ENCODE measurements at regions not wholly inside any gene's neighbourhood (a gene's known extent, or its start where the extent isn't known, plus 50 kb on each side); places are given as distances from the start of the nearest gene placed in this dataset.

DNA sequence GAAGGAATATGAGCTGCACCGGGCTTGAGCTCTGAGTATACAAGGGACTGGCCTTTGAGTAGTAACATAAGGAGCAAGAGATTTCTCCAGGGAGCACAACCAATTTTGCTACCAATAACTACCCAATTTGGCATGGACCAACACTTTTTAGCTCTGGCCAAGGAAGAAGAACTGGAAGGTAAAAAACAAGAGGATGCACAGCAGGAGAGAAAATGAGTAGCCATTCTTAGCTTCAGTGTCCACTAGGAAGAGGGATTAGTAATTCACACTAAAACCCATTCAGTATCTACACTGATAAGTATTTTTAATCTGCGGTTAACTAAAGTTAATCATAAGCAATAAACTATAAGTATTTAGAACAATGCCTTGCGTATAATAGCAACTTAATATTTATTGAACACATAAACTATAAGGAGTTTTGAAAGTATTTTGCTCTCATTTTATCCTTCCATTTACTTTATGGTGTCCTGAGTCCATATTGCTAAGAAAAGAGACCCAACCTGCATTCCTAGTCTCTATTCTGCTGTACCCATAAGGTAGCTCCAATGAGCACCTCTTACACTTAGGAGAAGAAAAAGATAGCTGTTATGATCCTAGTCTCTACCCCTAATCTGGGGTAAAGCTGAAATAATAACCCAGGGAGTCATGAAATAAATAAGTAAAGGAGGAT, 268.9 kb downstream of the IGSF11 start:
- DNase-seq (ENCODE audit: low spot score): no peak
- no peaks in the 10 kb centered on the region for H3K4me1 Mint-ChIP-seq (ENCODE audit: low read depth)
- H3K4me3 Mint-ChIP-seq: no peak overlapping the region
- no peaks in the 10 kb centered on the region for H3K9me3 Mint-ChIP-seq
- intact Hi-C loops (cut with micrococcal nuclease): no loop called here
- no peaks in the 10 kb centered on the region for H3K27me3 Mint-ChIP-seq (ENCODE audit: insufficient read depth)
- H3K27ac Mint-ChIP-seq: no peak overlapping the region
- H3K36me3 Mint-ChIP-seq (ENCODE audit: low read depth): no peaks in the 10 kb centered on the region

DNA sequence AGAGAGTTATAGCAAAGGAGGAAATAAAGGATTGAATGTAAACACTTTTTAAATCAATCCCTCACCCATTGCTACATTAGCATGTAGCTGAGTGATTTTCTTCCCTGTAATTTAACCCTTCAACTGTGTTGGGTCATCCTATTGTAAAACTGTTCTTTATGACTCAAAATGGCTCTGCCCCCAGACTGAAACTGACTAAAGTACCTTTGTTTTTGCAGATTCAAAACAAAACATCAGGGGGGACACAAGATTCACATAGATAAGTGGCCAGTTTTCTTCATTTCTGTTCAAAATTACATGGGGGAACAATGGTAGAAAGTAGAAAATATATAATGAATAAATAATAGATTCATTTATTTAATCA, 268.4 kb downstream of the IGSF11 start:
- Mint-ChIP-seq H3K27me3 (ENCODE audit: insufficient read depth) (no peaks in the 10 kb centered on the region), H3K27ac (no peak overlapping the region), H3K4me3 (no peak overlapping the region), H3K36me3 (ENCODE audit: low read depth) (no peaks in the 10 kb centered on the region), H3K4me1 (ENCODE audit: low read depth) (no peaks in the 10 kb centered on the region), H3K9me3 (no peaks in the 10 kb centered on the region)
- no peak for DNase-seq (ENCODE audit: low spot score)
- intact Hi-C loops (cut with micrococcal nuclease): no loop called here

DNA sequence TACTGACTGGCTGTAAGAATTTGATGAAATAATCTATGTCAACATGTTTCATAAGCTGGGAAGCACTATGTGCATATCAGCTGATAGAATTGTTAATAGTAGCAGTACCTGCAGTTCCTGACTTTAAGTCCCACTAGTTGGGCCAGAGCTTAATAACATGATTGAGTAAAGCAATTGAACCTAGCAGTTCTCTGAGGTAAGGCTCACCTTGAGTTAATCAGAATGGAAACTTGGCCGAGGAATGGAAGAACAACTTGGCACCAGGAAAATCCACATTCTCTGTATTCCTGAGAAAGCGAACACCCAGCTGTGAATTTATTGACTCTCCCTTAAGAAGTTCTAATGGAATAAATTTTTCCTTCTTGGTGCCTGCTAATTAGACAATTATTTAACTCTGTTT, 262.6 kb downstream of the IGSF11 start:
- no peaks in the 10 kb centered on the region for H3K4me1 Mint-ChIP-seq (ENCODE audit: low read depth)
- no peaks in the 10 kb centered on the region for H3K9me3 Mint-ChIP-seq
- no peak overlapping the region for H3K4me3 Mint-ChIP-seq
- no peaks in the 10 kb centered on the region for H3K36me3 Mint-ChIP-seq (ENCODE audit: low read depth)
- intact Hi-C loops (cut with micrococcal nuclease): no loop called here
- H3K27me3 Mint-ChIP-seq (ENCODE audit: insufficient read depth): no peaks in the 10 kb centered on the region
- no peak for DNase-seq (ENCODE audit: low spot score)
- no peak overlapping the region for H3K27ac Mint-ChIP-seq

DNA sequence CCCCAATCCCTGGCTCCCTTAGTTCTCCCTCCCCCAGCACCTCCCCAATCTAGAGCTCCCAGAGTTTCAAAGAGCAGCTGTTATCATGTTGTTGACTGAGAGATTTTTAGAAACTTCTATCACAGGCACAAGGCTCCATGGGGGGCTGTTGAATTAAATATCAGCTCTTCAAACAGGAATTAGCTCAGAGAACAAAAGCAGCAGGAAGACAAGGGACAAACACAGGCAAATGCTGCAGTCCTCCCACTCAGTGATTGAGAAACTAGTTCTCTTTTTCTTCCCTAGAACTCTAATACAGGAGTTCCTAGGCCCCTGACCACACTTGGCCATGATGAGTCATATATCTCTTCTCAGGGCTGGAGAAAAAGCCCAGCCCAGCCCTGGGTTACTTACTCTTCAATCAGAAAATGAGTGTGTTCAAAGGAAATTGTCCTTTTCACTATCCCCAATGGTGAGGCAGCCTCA, 262.1 kb downstream of the IGSF11 start:
- no peak for DNase-seq (ENCODE audit: low spot score)
- no peaks in the 10 kb centered on the region for H3K27me3 Mint-ChIP-seq (ENCODE audit: insufficient read depth)
- no peaks in the 10 kb centered on the region for H3K9me3 Mint-ChIP-seq
- no peaks in the 10 kb centered on the region for H3K4me1 Mint-ChIP-seq (ENCODE audit: low read depth)
- no peak overlapping the region for H3K27ac Mint-ChIP-seq
- intact Hi-C loops (cut with micrococcal nuclease): no loop called here
- no peak overlapping the region for H3K4me3 Mint-ChIP-seq
- no peaks in the 10 kb centered on the region for H3K36me3 Mint-ChIP-seq (ENCODE audit: low read depth)

DNA sequence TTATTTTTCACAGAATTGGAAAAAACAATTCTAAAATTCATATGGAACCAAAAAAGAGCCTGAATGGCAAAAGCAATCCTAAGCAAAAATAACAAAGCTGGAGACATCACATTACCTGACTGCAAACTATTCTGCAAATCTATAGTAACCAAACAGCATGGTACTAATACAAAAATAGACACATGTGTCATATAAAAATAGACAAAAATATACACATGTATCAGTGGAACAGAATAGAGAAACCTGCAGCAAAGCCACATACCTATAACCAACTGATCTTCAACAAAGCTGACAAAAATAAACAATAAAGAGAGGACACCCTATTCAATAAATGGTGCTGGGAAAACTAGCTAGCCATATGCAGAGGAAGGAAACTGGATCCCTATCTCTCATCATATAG, 259.6 kb downstream of the IGSF11 start:
- no peak overlapping the region for H3K27ac Mint-ChIP-seq
- H3K9me3 Mint-ChIP-seq: no peaks in the 10 kb centered on the region
- H3K27me3 Mint-ChIP-seq (ENCODE audit: insufficient read depth): no peaks in the 10 kb centered on the region
- no peak overlapping the region for H3K4me3 Mint-ChIP-seq
- intact Hi-C loops (cut with micrococcal nuclease): no loop called here
- H3K36me3 Mint-ChIP-seq (ENCODE audit: low read depth): no peaks in the 10 kb centered on the region
- no peak for DNase-seq (ENCODE audit: low spot score)
- H3K4me1 Mint-ChIP-seq (ENCODE audit: low read depth): no peaks in the 10 kb centered on the region

DNA sequence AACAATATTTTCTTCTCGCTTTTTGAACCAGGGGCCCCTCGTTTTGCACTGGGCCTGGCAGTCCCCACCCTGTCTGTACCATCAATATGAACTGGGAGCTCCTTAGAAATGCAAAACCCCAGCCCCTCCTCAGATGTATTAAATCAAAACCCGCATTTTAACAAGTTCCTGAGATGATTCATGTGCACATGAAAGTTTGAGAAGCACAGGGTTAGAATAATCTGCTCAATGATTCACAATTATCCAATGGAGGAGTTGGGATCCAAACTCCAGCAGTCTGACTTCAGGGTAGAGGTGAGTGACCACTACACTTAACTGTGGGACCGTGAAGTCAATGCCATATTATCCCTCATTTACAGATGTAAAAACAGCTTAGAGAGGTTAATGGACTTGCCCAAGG, 256.4 kb downstream of the IGSF11 start:
- intact Hi-C loops (cut with micrococcal nuclease): no loop called here
- Mint-ChIP-seq H3K27ac (no peak overlapping the region), H3K27me3 (ENCODE audit: insufficient read depth) (peaks cover 5% of the 10 kb centered on the region), H3K36me3 (ENCODE audit: low read depth) (no peaks in the 10 kb centered on the region), H3K4me3 (no peak overlapping the region), H3K4me1 (ENCODE audit: low read depth) (no peaks in the 10 kb centered on the region), H3K9me3 (no peaks in the 10 kb centered on the region)
- no peak for DNase-seq (ENCODE audit: low spot score)

DNA sequence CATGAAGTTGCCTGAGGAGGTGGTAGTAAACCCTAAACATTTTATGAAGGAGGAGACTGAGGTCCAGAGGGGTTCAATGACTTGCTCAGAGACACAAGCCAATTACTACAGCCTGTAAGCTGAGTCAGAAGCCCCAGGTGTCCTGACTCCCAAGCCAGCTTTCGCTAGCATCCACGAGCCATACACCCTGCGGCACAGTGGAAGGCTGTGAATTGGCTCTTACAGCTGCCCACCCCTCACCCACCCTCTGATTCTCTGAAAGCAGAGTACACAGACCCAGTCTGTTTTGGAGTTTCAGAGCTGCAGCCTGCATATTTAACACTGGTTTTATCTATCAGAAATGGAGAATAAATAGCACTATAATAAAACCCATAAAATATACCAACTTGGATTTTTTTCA, 253.4 kb downstream of the IGSF11 start:
- no peak overlapping the region for H3K4me3 Mint-ChIP-seq
- H3K36me3 Mint-ChIP-seq (ENCODE audit: low read depth): no peaks in the 10 kb centered on the region
- H3K27ac Mint-ChIP-seq: no peak overlapping the region
- peaks cover 5% of the 10 kb centered on the region for H3K27me3 Mint-ChIP-seq (ENCODE audit: insufficient read depth)
- no peaks in the 10 kb centered on the region for H3K4me1 Mint-ChIP-seq (ENCODE audit: low read depth)
- intact Hi-C loops (cut with micrococcal nuclease): no loop called here
- no peak for DNase-seq (ENCODE audit: low spot score)
- no peaks in the 10 kb centered on the region for H3K9me3 Mint-ChIP-seq

DNA sequence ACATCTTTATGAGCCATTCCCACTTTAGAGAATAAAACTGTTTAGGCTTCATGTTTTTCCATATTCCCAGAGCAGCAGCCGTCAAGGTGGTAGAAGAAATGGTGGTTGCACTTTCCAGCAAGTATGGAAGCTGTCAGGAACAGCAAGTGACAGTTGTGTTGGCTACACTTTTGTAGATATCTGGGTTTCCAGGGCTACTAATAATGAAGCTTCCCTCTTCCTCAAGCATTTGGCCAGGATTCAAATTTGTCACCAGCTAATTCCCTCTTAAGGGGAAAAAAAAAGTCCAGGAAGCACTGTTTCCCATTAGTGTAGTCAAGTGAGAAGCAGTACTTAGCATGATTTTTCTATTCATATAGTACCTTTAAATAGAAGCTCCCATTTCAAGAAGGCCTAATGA, 252.8 kb downstream of the IGSF11 start:
- Mint-ChIP-seq H3K36me3 (ENCODE audit: low read depth) (no peaks in the 10 kb centered on the region), H3K27ac (no peak overlapping the region), H3K4me3 (no peak overlapping the region), H3K9me3 (no peaks in the 10 kb centered on the region), H3K27me3 (ENCODE audit: insufficient read depth) (peaks cover 5% of the 10 kb centered on the region), H3K4me1 (ENCODE audit: low read depth) (no peaks in the 10 kb centered on the region)
- intact Hi-C loops (cut with micrococcal nuclease): no loop called here
- DNase-seq (ENCODE audit: low spot score): no peak

DNA sequence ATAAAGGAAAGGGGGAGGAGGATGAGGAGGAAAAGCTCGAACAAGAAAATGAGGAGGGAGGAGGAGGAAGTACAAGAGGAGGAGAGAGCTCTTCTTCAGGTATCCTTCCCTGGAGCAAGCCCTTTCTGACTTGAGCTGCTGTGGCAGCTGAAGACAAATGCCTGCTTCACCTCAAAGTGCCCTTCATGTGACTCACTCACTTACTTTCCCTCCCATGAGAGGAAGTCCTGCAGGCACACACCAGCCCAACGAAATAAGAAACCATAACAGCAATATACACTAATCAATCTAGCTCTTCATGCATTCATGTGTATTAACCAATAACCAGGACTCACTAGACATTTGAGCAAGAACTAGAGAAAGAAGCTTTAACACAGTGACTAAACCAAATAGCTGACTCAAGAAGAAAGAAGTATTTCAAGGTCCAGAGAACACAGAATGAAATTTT, 251.9 kb downstream of the IGSF11 start:
- no peak for DNase-seq (ENCODE audit: low spot score)
- Mint-ChIP-seq H3K27me3 (ENCODE audit: insufficient read depth) (peaks cover 5% of the 10 kb centered on the region), H3K9me3 (no peaks in the 10 kb centered on the region), H3K36me3 (ENCODE audit: low read depth) (no peaks in the 10 kb centered on the region), H3K27ac (no peak overlapping the region), H3K4me3 (no peak overlapping the region), H3K4me1 (ENCODE audit: low read depth) (no peaks in the 10 kb centered on the region)
- intact Hi-C loops (cut with micrococcal nuclease): no loop called here

DNA sequence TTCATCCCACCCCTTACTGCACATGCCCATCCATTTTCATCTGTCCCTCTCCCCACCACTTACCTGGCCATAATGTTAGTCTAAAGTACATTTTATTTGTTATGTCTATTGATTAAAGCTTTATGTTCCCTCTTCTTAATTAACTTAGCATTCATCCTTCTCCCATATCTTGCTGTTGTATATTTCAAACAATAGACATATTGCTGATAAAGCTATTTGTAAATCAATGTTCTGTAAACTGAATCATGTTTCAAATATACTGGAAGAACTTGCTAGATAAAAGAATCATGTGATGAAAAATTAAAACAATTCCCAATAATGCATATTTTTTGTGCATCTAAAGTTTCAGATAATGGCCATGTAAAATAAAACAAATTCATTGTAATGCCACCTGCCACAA, 249.2 kb downstream of the IGSF11 start:
- intact Hi-C loops (cut with micrococcal nuclease): no loop called here
- no peak overlapping the region for H3K4me3 Mint-ChIP-seq
- H3K9me3 Mint-ChIP-seq: no peaks in the 10 kb centered on the region
- H3K27ac Mint-ChIP-seq: no peak overlapping the region
- no peak for DNase-seq (ENCODE audit: low spot score)
- no peaks in the 10 kb centered on the region for H3K4me1 Mint-ChIP-seq (ENCODE audit: low read depth)
- peaks cover 5% of the 10 kb centered on the region for H3K27me3 Mint-ChIP-seq (ENCODE audit: insufficient read depth)
- no peaks in the 10 kb centered on the region for H3K36me3 Mint-ChIP-seq (ENCODE audit: low read depth)

DNA sequence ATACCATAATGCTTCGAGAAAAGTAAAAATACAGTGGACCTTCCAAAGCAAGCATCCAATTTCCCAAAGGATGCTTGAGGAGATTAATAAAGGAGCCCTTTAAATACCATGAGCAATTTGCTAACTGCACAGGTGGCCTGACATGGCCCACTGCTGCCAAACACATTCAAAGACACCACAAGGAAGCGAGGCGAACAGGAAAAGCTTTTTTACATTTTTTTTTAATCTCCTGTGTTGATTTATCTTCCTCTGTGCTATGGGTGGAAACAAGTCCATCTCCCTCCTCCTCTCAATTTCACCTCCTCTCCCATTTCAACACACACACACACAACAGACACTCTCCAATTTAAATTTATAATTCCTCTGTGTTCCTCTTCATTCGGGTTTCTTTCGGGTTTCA, 243.4 kb downstream of the IGSF11 start:
- Mint-ChIP-seq H3K27ac (no peak overlapping the region), H3K27me3 (ENCODE audit: insufficient read depth) (peaks cover 1% of the 10 kb centered on the region), H3K36me3 (ENCODE audit: low read depth) (no peaks in the 10 kb centered on the region), H3K9me3 (no peaks in the 10 kb centered on the region), H3K4me3 (no peak overlapping the region), H3K4me1 (ENCODE audit: low read depth) (no peaks in the 10 kb centered on the region)
- intact Hi-C loops (cut with micrococcal nuclease): no loop called here
- DNase-seq (ENCODE audit: low spot score): no peak

DNA sequence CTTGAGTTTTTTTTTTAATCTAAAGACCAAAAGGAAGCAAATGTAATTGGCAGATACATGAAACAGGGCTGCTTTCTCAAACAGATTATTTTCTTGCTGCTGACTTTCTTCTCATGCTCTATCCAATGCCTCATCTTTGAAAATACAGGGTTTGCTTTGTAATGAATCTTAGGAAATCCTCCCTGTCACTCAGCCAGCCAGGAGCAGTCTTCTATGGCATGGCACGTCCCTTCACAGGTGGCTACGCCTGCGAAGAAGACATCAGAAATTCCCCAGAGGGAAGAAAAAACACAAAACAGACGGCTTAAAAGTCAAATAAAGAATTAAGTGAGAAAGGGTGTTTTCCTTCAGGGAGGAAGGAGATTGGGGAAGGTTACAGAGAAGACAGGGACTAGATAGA, 242.5 kb downstream of the IGSF11 start:
- DNase-seq (ENCODE audit: low spot score): no peak
- no peak overlapping the region for H3K4me3 Mint-ChIP-seq
- no peaks in the 10 kb centered on the region for H3K9me3 Mint-ChIP-seq
- H3K27ac Mint-ChIP-seq: no peak overlapping the region
- no peaks in the 10 kb centered on the region for H3K4me1 Mint-ChIP-seq (ENCODE audit: low read depth)
- no peaks in the 10 kb centered on the region for H3K36me3 Mint-ChIP-seq (ENCODE audit: low read depth)
- peaks cover 1% of the 10 kb centered on the region for H3K27me3 Mint-ChIP-seq (ENCODE audit: insufficient read depth)
- intact Hi-C loops (cut with micrococcal nuclease): no loop called here

DNA sequence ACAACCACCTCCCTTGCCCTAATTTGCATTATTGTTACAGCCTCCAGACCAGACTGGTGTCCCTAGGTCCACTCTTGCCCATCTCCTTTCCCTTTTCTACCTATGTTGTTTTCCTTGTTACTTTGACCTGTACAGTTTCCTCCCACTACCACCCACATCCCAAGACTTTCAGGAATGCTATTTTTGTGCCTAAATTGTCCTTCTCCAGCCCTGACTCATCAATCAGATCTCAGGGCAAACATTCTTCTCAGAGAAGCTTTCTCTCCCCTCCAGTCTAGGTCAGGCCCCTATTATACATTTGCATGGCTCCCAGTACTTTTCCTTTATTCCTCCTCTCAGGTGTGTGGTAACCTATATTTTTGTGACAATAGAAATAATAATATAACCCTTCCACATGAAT, 241.5 kb downstream of the IGSF11 start:
- Mint-ChIP-seq H3K9me3 (no peaks in the 10 kb centered on the region), H3K4me1 (ENCODE audit: low read depth) (no peaks in the 10 kb centered on the region), H3K36me3 (ENCODE audit: low read depth) (no peaks in the 10 kb centered on the region), H3K27me3 (ENCODE audit: insufficient read depth) (peaks cover 1% of the 10 kb centered on the region), H3K4me3 (no peak overlapping the region), H3K27ac (no peak overlapping the region)
- DNase-seq (ENCODE audit: low spot score): no peak
- intact Hi-C loops (cut with micrococcal nuclease): no loop called here

DNA sequence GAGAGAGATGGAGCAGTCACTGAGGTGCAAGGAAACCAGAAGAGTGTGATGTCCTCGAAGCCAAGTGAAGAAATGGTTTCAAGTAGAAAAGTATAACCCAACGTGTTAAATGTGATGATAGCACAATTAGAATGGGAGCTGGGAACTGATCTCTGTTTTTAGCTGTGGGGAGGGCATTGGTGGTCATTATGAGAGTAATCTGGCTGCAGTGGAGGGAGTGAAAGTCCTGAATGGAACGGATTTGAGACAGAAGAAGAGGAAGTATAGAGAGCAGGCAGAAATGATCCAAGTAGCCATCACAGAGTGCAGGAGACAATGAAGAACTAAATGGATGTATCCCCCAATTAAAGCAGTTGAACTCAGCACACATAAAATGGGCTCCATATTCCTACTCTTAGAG, 235.3 kb downstream of the IGSF11 start:
- no peak overlapping the region for H3K27ac Mint-ChIP-seq
- H3K36me3 Mint-ChIP-seq (ENCODE audit: low read depth): no peaks in the 10 kb centered on the region
- no peaks in the 10 kb centered on the region for H3K9me3 Mint-ChIP-seq
- DNase-seq (ENCODE audit: low spot score): no peak
- peaks cover 4% of the 10 kb centered on the region for H3K27me3 Mint-ChIP-seq (ENCODE audit: insufficient read depth)
- H3K4me3 Mint-ChIP-seq: no peak overlapping the region
- intact Hi-C loops (cut with micrococcal nuclease): no loop called here
- H3K4me1 Mint-ChIP-seq (ENCODE audit: low read depth): no peaks in the 10 kb centered on the region
